C4-2B (cell line): ENCODE measurements at regions not wholly inside any gene's neighbourhood (a gene's known extent, or its start where the extent isn't known, plus 50 kb on each side); places are given as distances from the start of the nearest gene placed in this dataset.

Experiments used
- CTCF ChIP-seq: fragments of 450-650 bp; conservative IDR thresholded peaks from 2 replicates; pipeline ENCODE4 v1.5.1; 2017; ENCODE audit warnings: mild to moderate bottlenecking
- ZFX ChIP-seq: fragments of 450-650 bp; IDR thresholded peaks from 2 replicates; pipeline ENCODE4 v1.6.1; 2017

DNA sequence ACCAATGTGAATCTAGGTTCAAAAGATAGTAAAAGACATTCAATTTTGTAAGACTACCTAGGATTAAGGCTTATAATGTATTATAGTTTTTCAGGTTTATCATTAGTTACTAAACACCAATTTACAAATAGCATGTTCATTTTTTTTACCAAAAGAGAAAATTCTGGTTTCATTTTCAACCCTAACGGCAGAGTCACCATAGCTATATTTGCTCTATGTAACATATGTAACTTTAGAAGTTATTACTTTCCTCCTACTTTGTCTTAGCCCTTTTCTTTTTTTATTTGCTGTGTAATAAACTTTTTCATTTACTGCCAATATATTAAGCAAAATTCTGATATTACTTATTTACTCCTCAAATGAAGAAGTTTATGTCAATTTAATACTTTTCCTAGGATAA, 639.6 kb downstream of the ARAP2 start:
- no peak for TF ChIP-seq CTCF
- no peak for TF ChIP-seq ZFX
